ENCODE measurements at regions not wholly inside any gene's neighbourhood (a gene's known extent, or its start where the extent isn't known, plus 50 kb on each side); places are given as distances from the start of the nearest gene placed in this dataset.

DNA sequence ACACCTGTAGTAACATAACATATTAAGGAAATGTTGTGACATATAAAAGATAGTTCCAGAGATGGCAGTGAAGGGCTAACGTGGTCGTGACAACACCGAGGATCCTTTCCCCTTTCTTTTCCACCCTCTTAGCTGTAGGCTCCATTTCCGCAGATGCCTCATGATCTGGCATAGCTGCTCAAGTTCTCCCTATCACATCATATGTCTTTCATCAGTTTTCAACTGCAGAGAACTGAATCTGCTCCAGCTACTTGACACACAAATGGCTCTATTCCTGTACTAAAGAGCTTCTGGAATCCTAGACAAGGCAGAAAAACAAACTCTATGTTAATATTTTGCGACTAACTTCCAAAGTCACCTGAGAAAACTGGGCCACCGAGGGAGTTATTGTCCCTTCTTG is 275.0 kb upstream of the SLCO3A1 start:
- TF ChIP-seq, protein P1, sequence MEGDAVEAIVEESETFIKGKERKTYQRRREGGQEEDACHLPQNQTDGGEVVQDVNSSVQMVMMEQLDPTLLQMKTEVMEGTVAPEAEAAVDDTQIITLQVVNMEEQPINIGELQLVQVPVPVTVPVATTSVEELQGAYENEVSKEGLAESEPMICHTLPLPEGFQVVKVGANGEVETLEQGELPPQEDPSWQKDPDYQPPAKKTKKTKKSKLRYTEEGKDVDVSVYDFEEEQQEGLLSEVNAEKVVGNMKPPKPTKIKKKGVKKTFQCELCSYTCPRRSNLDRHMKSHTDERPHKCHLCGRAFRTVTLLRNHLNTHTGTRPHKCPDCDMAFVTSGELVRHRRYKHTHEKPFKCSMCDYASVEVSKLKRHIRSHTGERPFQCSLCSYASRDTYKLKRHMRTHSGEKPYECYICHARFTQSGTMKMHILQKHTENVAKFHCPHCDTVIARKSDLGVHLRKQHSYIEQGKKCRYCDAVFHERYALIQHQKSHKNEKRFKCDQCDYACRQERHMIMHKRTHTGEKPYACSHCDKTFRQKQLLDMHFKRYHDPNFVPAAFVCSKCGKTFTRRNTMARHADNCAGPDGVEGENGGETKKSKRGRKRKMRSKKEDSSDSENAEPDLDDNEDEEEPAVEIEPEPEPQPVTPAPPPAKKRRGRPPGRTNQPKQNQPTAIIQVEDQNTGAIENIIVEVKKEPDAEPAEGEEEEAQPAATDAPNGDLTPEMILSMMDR (conservative IDR thresholded peaks at IDR 0.05), result no peak
- no peaks in the 10 kb centered on the region for H3K4me1 Mint-ChIP-seq (ENCODE audit: unreplicated experiment)
- no peak overlapping the region for H3K27ac Mint-ChIP-seq

DNA sequence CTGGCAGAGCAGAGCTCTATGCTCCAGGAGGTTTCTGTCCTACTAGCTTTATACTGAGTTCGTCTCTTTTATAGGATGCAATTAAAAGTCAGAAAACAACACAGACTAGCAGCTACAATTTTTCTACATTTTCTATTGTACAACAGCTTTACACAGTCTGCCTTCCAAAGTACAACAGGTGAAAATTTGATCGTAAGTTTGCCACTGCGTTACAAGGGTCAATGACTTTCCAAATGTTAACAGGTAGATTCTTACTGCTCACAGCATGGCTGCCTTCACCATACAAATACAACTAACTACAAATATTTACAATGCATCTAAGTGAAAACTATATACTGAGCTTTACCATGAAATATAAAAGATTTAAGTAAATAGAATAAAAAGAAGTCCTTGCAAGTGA is 268.6 kb upstream of the SLCO3A1 start:
- Mint-ChIP-seq H3K27ac (no peak overlapping the region), H3K4me1 (ENCODE audit: unreplicated experiment) (no peaks in the 10 kb centered on the region), H3K4me3 (no peak overlapping the region), H3K9me3 (peaks cover 6% of the 10 kb centered on the region), H3K27me3 (peaks cover 3% of the 10 kb centered on the region), H3K36me3 (no peaks in the 10 kb centered on the region)
- no peak for DNase-seq (ENCODE audit: extremely low spot score, unreplicated experiment)
- TF ChIP-seq, protein P1 (conservative IDR thresholded peaks at IDR 0.05), result no peak

More for the DNA sequence above, 275.0 kb upstream of the SLCO3A1 start:
- H3K4me3 Mint-ChIP-seq, result no peak overlapping the region
- peaks cover 5% of the 10 kb centered on the region for H3K27me3 Mint-ChIP-seq
- no peak for DNase-seq (ENCODE audit: extremely low spot score, unreplicated experiment)
- no peaks in the 10 kb centered on the region for H3K36me3 Mint-ChIP-seq
- peaks cover 3% of the 10 kb centered on the region for H3K9me3 Mint-ChIP-seq

DNA sequence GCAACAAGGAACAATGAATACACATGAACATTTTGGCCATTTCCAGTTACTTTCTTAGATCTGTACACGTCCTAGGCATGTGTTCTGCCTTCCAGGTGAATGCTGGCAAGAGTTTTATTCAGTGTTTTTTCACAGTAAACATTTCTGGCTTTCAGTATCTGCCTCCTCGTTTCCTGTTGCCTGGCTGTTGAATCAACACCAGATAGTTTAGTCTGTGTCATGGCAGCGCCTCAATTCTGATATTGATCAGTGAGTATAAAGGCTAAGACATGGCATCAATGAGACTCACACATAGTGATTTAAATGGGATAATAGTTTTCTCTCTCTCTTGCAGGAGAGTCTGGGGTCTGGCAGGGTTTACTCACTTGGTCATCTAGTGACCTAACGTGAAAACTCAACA is 266.9 kb upstream of the SLCO3A1 start:
- H3K27me3 Mint-ChIP-seq, result peaks cover 3% of the 10 kb centered on the region
- H3K4me3 Mint-ChIP-seq, result no peak overlapping the region
- TF ChIP-seq, protein P1 (conservative IDR thresholded peaks at IDR 0.05), result no peak
- peaks cover 6% of the 10 kb centered on the region for H3K9me3 Mint-ChIP-seq
- DNase-seq (ENCODE audit: extremely low spot score, unreplicated experiment), result no peak
- peaks cover 4% of the 10 kb centered on the region for H3K4me1 Mint-ChIP-seq (ENCODE audit: unreplicated experiment)
- no peak overlapping the region for H3K27ac Mint-ChIP-seq
- H3K36me3 Mint-ChIP-seq, result no peaks in the 10 kb centered on the region

DNA sequence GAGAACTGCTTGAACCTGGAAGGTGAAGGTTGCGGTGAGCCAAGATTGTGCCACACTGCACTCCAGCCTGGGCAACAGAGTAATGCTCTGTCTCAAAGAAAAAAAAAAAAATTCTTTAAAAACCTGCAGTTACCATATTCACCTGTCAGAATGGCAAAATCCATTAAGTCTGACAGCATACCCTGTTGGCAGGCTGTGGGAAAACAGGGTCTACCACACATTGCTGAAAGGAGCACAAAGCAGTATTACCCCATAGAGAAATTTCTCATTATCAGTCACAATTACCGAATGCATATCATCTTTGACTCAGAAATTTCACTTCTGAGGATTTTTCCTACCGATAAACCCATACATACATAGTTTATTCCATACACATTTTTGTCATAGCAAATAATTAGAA is 264.1 kb upstream of the SLCO3A1 start:
- Mint-ChIP-seq H3K27me3 (no peaks in the 10 kb centered on the region), H3K9me3 (peaks cover 6% of the 10 kb centered on the region), H3K4me3 (no peak overlapping the region), H3K4me1 (ENCODE audit: unreplicated experiment) (peaks cover 4% of the 10 kb centered on the region), H3K36me3 (no peaks in the 10 kb centered on the region), H3K27ac (no peak overlapping the region)
- DNase-seq (ENCODE audit: extremely low spot score, unreplicated experiment), result no peak
- TF ChIP-seq, protein P1 (conservative IDR thresholded peaks at IDR 0.05), result no peak

DNA sequence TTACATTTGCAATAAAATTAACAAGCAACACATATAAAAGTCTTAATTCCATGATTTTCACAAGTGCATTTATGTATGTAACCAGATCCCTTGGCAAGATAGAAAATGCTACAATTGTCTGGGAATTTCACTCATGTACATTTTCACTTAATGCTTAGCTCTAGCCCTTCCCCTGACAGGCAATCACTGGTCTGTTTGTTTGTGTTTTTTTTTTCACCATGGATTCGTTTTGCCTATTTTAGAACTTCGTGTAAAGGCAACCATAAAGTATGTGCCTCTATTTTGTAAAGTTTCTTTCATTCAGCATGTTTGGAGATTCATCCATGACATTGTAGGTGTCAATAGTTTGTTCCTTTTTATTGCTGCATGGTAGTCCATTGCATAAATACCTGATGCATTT is 260.9 kb upstream of the SLCO3A1 start:
- Mint-ChIP-seq H3K4me3 (no peak overlapping the region), H3K9me3 (no peaks in the 10 kb centered on the region), H3K27me3 (peaks cover 8% of the 10 kb centered on the region), H3K4me1 (ENCODE audit: unreplicated experiment) (peaks cover 4% of the 10 kb centered on the region), H3K36me3 (no peaks in the 10 kb centered on the region), H3K27ac (no peak overlapping the region)
- no peak for DNase-seq (ENCODE audit: extremely low spot score, unreplicated experiment)
- TF ChIP-seq, protein P1 (conservative IDR thresholded peaks at IDR 0.05), result no peak

DNA sequence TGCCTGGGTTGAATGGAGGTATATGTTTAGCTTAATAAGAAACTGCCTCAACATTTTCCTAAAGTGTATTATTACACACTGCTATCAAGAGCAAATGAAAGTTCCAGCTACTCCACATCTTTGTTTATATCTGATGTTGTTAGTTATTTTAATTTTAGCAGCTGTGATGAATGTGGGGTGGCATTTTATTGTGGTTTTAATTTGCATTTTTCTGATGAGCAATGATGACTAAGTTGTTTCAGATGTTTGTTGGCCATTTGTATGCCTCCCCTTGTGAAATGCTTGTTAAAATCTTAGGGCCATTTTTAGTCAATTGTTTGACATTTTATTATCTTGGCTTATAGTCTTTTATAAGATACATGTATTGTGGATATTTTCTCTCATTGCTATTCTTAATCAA is 260.4 kb upstream of the SLCO3A1 start:
- H3K4me3 Mint-ChIP-seq, result no peak overlapping the region
- H3K9me3 Mint-ChIP-seq, result no peaks in the 10 kb centered on the region
- H3K27ac Mint-ChIP-seq, result no peak overlapping the region
- peaks cover 4% of the 10 kb centered on the region for H3K4me1 Mint-ChIP-seq (ENCODE audit: unreplicated experiment)
- H3K27me3 Mint-ChIP-seq, result peaks cover 13% of the 10 kb centered on the region
- no peak for DNase-seq (ENCODE audit: extremely low spot score, unreplicated experiment)
- TF ChIP-seq, protein P1 (conservative IDR thresholded peaks at IDR 0.05), result no peak
- no peaks in the 10 kb centered on the region for H3K36me3 Mint-ChIP-seq
